Right renal cortex interstitium (tissue), 3 donors: ENCODE measurements at regions not wholly inside any gene's neighbourhood (a gene's known extent, or its start where the extent isn't known, plus 50 kb on each side); places are given as distances from the start of the nearest gene placed in this dataset.

ENCODE experiments used
- DNase-seq, 3 donors: peaks; one replicate each; pipeline ENCODE4 v3.0.0-alpha.2; 2013; ENCODE audit warnings: low read depth in 3 of 3, low spot score in 2 of 3

DNA sequence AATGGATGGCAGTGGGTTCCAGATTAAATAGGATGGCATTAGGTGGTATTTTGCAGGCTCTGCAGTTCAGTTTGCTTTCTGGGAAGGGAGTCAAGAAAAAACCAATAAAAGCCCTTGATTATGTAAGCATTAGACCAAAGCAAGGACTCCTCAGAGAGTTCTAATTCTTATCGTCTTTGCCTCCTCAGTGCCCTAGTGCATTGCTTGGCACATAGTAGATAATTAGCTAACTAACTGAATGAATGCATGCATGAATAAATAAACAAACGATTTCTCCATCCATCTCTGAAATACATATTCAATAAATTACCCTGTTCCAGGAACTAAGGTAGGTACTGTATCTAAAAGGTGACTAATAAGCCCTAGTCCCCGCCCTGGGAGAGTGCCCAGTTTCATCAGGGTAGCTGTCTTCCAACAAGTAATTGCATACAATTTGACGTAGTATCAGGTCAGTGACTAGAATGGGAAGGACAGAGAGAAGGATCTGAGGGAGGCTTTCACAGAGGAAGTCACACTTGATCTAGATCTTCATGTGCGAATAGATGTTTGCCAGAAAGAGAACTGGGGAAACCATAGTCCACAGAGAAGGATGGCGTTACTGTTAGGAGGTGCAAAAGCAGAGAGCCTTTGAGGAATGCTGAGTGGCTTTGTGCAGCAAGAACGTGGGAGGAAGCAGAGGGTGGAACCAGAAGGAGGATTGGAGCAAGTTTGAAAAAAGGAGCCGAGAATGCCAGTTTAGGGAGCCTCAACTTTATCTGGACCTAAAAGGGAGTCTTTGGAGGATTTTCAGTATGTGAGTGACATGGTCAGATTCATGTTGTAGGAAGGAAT lies 111.4 kb downstream of the TBX19 start:
- no peak for DNase-seq

DNA sequence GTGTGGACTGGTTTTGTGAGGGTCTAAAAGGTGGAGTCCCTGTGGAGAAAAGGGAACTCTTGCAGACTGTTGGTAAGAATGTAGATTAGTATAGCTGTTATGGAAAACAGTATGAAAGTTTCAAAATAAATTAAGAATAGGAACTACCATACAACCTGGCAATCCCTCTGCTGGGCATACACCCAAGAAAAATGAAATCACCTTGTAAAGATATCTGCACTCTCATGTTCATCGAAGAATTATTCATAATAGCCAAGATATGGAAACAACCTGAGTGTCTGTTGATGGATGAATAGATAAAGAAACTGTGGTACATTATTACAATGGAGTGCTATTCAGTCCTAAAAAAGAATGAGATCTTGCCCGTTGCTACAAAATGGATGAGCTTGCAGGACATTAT lies 109.6 kb downstream of the TBX19 start:
- no peak for DNase-seq

DNA sequence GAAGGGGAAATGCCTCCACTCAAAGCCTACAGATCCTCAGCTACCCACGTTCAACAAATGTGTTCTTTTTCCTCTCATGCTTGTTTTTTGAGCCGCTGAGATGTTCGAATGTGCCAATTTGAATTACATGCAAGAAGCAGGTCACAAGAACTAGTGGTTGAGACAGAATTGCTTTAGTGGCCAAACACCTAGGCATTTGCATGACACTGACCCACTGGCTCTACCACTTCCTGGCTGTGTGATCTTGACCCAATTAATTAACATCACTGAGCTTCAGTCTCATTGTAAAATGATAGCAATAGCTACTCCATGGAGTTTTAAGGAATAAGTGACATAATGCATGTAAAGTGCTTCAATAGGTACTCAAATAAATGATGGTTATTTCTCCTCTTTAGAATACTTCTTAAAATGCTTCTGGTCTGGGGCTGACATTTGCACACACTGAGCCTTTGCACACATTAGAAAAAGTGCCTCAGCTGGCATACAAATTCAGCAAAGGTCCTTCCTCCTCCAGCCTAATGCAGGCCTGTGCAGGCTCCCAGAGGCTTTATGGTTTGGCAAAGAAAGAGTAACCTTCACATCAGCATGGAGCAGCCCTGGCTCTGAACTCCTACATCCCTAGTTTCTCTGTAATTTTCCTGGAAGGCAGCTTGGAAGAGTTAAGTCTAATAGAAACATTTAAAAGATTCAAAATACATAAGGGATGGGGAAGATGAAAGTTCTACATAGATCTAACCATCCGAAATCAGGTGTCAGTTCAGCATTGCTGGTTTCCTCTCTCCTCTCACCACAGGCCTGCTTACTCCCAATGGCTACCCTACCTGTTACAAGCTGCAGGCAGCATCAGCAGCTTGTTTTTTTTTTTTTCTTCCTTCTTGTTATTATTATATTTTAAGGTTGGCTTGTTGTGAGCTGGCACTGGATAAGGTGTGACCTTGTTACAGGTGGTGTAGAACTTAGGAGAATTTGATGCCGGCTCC lies 107.4 kb downstream of the TBX19 start:
- DNase-seq, result no peak

DNA sequence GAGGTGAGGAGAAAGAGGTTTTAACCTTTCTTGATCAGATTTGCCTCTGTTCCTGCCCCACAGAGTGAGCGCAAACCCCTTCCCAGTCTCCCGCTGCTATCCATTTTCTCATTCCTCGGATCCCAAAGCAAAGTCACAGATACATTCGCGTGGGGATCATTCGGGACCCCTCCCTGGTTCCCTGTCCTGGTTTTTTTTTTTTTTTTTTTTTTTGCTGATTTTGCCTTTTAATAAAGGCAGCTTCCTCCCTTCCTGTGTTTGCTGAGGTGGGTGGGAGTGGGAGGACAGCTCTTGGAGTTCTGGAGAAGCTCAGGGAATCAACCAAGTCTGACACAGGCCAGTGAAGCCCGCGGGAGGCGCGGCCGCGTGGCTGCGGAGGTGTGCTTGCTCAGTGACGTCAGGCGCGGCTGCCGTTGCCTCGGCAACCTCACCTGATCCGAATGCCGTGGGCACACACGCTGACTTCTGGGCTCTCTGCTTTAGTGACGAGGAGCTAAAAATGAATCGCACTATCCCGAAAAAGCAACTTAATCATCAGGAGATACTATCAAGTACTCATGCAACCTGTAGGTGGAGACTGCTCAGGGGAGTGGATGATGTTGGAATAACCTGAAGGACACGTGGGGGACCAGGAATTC lies 106.4 kb downstream of the TBX19 start:
- DNase-seq, result peak in 2 of 3 donors; percentile 42 to 57

DNA sequence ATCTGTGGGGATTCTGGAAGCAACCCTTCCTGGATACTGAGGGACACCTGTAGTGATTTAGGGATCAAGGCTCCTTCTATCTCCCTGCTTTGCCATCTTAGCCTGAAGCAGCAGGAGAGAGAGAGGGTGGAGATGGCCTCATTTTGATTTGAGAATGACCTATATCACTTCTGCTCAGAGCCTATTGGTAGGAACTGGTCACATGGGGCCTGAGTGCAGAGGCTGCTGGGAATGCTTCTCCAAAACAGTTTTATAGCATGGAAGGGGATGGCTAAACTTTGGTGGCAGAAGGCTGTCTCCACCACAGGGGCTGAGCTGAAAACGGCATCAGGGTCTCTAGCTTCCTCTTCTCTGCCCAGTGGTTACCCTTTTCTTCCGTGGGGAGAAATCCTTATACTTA lies 105.8 kb downstream of the TBX19 start:
- no peak for DNase-seq

DNA sequence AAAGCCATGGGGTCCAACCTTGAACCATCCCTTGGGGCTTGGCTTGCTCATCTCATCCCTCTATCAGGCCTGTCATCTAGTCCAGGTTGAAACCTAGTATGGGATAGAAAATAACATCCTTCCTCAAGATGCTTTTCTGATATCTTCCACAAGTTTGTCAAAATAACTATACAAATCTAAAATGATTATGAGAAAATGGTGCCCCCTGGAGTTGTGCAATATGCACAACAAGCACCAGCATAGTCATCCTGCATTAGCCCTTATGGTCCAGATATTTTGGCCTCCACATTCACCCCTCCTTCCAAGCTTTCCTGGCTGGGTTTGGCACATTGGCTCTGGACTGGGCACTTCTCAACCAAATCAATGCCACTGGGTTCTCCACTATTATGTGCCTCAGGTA lies 101.2 kb downstream of the TBX19 start:
- DNase-seq, result no peak

DNA sequence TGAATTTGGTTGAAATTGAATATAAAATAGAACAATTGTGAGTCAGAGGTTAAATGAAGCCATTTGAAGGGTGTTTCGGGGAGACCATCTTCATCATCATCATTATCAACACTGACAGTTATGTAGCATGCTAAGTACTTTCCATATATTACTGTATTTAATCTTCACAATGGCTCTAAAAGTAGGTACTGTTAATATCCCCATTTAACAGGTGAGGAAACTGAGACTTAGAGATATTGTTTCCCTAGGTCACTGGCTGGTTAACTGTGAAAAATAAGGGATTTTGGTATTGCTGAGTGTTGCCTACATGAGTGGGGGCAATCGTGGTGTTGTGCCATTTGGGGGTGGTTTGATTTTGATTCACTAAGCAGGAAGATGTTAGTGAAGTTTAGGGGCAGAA lies 100.3 kb downstream of the TBX19 start:
- DNase-seq, result no peak

DNA sequence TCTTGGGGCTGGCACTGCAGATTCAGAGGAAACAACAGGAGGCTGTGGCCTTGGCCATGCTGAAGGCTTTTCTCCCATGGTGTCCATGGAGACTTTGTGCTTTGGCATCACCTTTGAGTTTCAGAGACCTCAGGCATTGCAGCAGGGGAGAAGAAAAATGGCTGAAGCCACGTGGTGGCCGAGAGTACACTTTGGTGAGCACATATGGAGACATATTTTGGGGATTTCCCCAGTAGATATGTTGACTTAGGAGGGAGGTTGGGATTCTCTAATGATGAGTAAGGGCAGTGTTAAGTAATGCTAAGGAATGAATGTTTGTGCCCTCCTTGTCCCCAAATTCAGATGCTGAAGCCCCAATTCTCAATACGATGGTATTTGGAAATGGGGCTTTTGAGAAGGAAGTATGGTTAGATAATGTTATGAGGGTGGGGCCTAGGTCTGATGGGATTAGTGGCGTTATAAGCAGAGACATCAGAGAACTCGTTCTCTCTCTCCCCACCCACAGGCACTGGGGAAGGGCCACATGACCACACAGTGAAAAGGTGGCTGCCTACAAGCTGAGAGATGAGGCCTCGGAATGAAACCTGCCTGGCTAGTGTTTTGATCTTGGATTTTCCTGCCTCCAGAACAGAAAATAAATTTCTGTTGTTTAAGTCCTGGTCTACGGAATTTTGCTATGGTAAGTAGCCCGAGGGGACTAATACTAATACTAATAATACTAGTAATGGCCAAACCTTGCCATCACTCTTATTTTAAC lies 98.6 kb downstream of the TBX19 start:
- DNase-seq, result no peak

DNA sequence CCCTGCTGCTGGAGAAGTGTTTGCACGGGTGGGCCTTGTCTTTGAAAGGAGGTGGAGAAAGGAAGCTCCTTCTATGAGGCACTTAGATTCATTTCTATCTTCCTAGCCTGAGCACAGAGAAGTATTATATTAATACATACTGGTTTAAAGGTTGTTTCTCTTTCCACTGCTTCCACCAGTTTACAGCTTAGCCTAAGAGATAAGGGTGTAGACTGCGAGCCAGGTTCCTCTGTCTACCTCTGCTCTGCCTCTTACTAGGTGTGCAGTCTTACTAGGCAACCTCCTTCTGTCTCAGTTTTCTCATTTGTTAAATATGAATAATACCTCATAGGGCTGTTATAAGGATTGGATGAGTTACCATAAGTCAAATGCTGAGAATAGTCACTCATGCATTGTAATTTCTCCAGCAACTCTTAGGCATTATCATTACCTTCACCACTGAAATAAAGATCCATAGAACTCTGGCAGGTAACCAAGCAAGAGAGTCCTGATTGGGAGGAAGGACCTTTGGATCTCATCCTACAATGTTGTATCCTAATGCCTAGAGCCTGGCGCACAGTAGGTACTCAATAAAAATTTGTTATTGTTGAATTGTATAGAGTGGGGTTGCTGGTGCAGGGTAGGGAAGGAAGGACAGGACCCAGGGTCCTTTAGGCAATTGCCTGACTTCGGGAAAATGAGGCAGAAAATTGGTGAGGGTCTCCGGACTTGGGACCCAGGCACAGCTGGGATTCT lies 95.1 kb downstream of the TBX19 start:
- DNase-seq, result no peak

DNA sequence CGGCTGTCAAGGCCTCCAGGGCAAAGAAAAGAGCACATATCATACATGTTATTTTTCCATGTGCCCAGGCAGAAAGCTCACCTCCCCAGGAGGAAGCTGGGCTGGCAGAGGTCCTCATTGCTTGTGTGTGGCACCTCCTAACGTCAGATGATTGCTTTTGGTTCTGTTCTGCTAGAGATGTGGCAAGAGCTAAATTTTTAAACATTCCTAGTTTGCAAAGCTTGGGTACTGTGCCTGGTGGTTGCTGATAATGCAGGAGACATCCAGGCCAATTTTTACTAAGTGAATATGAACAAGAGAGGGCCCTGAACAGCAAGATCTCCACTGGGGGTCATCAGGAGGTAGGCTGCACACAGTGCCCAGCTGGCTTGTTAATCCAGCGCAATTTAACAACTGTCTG lies 93.9 kb downstream of the TBX19 start:
- DNase-seq, result no peak

DNA sequence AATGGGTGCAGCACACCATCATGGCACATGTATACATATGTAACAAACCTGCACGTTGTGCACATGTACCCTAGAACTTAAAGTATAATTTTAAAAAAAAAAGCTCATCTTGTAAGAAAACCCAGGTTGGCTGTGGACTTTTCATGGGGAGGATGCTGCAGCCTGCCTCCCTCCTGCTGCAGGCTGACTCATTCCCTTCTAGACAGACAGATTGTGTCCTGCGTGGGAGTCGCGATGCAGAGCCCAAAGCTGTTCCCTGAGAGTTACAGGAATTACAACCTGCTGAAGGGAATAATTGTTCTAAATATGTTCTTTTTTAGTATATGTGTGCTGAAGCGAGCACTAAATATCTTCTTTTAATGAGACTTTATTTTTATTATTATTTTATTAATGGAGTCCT lies 93.2 kb downstream of the TBX19 start:
- no peak for DNase-seq

DNA sequence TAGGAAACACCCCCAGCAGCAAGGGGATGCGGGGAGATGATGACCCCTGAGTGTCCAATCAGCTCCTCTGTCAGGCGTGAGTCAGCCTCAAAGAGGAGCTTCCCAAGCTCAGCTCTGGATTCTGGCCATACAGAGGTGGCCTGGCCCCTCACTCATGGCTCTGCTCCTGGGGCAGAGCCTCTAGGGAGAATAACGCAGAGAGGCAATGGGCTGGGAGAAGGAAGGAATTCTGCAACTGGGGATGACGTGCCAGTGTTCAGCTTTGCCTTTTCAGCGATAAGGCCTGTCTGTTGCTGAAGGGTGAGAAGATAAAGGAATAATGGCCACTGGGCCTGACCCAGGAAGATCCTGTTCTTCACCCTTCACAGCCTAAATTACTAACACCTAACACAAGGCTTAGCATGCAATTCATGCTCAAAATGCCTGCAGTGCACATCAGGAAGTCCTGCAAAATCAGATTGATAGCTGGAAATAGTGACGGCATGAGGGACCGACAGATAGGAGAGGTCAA lies 92.2 kb downstream of the TBX19 start:
- no peak for DNase-seq

DNA sequence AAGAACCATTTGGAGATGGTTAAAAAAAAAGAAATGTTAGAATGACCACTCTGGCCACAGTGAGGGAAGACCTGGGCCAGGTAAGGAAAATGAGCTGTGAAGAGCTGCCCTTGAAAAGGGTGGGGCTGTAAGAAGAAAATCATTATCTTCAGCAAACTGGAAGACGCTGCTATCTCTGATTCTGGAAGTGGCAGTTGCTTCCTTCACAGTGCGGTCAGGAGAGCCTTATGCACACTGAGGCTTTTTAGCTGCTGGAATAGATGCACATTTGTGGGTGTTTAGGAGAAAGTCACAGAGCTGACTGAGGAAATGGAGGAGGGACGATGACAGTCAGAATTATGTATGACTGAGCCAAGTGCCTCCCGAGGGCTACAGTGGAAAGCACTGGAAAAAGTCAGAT lies 91.6 kb downstream of the TBX19 start:
- DNase-seq, result no peak

DNA sequence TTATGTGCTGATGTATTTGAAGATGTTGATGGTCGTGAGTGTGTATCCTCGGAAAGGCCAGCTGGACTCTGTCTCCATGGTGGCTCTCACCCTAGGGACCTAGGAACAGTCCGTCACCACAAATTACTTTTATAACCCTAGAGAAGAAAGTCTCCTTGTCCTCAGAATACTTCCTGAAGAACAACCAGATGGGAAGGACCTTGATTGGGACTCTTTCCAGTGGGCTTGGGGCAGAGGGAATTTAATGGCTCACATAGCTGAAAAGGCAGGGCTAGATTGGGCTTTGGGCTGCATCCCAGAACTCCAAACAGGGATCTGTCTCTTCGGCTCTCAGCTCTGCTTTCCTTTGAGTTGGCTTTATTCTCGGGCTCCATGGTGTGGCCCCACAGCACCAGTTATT lies 90.8 kb downstream of the TBX19 start:
- no peak for DNase-seq

DNA sequence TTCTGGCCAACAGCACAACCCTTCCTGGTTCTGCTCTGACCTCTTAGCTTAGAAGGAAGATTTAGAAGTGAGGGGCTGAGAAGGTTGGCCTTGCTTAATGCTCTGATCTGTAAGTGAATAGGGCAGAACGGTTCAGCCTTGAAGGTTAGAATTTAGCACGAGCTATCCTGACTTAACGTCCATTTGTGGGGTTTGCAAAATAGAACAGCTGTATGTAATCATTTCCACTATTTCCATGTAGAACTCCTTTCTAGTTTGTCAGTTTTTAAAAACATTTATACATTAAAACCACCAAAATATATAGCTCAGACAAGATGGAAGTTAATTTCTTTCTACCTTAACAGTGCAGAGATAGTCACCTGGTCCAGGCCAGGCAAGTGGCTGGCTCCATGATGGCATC lies 89.9 kb downstream of the TBX19 start:
- no peak for DNase-seq

DNA sequence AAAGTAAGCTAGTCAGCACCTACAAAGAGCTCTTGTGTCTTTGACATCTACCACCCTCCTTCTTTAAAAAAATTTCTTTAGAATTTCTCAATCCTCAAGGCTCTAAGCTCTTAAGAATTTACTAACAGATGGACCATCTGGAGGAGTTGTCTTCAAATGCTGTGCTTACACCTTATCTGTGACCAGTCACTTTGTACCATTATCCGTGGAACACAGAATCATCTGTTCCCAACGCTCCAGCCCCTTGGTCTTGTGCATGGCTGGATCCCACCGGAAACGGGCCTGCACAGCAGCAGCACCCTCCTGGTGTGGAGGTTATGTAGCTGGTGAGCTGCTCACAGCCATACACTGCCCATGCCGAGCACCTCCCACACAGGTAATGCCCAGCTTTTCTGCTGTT lies 89.0 kb downstream of the TBX19 start:
- no peak for DNase-seq

DNA sequence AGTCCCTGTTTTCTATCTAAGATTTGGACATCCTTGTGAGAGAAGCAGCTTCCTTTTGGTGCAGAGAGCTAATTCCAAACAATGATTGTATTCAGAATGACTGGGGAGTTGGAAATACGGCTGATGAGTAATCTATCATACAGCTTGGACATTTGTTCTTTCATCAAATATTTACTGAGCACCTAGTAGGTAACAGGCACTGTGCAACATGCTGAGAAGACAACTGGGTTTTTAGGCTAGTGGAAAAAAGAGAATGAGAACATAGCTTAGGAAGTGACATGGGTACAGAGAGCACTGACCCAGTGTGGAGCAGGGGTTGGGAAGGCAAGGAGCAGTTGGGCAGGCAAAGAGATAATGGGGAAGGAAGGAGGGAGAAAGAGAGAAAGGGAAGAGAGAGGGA lies 87.5 kb downstream of the TBX19 start:
- no peak for DNase-seq

DNA sequence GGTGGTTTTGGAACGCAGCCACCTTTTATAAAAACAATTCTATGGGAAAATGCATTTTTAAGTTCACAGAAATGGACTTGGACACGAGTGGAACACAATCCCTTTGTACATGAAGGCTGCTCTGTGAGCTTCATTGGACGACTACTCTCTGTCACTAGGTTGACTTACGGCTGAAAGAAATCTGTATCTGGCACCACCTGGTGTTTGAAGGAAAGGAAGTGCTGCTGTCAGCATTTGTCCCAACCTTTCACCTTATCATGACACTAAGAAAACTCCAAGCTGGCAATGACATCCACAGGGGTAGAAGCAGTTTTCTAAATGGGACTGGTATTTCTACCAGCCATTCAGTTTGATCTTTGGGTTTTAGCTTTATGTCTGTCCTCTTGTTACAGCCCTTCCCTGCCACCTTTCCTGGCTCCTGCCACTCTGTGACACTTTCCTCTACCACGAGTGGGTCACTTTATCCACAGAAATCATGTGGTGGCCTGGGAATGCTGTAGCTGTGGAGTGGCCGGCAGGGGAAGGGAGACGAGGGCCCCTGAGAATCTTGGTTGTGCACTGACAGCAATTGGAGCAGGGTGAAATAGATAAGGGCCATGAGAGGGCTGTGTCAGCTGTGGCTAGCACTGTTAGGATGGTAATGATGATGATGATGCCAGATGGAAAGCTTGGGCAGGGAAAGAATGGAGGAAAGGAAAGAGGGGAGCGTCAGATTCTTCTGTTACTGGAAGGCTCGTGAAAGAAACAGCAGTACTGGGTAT lies 85.2 kb downstream of the TBX19 start:
- DNase-seq, result no peak
